ENCODE measurements at regions not wholly inside any gene's neighbourhood (a gene's known extent, or its start where the extent isn't known, plus 50 kb on each side); places are given as distances from the start of the nearest gene placed in this dataset.

GRCh38 chr11:119891055-119891768 lies 162.2 kb upstream of the NECTIN1 start:
- ChIA-PET CTCF (no interaction called here), POLR2A (no interaction called here)
- intact Hi-C loops (cut with micrococcal nuclease), result no loop called here
- H3K4me3 Mint-ChIP-seq (ENCODE audit: unreplicated experiment), result no peak overlapping the region
- no TSS peak for BruUV-seq (replicated peaks)
- H3K27me3 Mint-ChIP-seq (ENCODE audit: insufficient read depth, unreplicated experiment), result peaks cover 26% of the 10 kb centered on the region
- H3K4me1 Mint-ChIP-seq (ENCODE audit: insufficient read depth, unreplicated experiment), result no peaks in the 10 kb centered on the region
- no peak for DNase-seq (ENCODE audit: unreplicated experiment)
- H3K27ac Mint-ChIP-seq (ENCODE audit: low read depth, unreplicated experiment), result no peak overlapping the region
- no peaks in the 10 kb centered on the region for H3K36me3 Mint-ChIP-seq (ENCODE audit: insufficient read depth, unreplicated experiment)
- no peak for TF ChIP-seq CTCF (IDR thresholded peaks at IDR 0.05; ENCODE audit: unreplicated experiment)
- H3K9me3 Mint-ChIP-seq (ENCODE audit: unreplicated experiment), result no peaks in the 10 kb centered on the region

GRCh38 chr11:119890466-119890865 lies 161.5 kb upstream of the NECTIN1 start:
- Mint-ChIP-seq H3K4me3 (ENCODE audit: unreplicated experiment) (no peak overlapping the region), H3K9me3 (ENCODE audit: unreplicated experiment) (no peaks in the 10 kb centered on the region), H3K27me3 (ENCODE audit: insufficient read depth, unreplicated experiment) (peaks cover 32% of the 10 kb centered on the region), H3K27ac (ENCODE audit: low read depth, unreplicated experiment) (no peak overlapping the region), H3K4me1 (ENCODE audit: insufficient read depth, unreplicated experiment) (no peaks in the 10 kb centered on the region), H3K36me3 (ENCODE audit: insufficient read depth, unreplicated experiment) (no peaks in the 10 kb centered on the region)
- BruUV-seq (replicated peaks), result no TSS peak
- no peak for TF ChIP-seq CTCF (IDR thresholded peaks at IDR 0.05; ENCODE audit: unreplicated experiment)
- intact Hi-C loops (cut with micrococcal nuclease), result no loop called here
- ChIA-PET CTCF (no interaction called here), POLR2A (no interaction called here)
- DNase-seq (ENCODE audit: unreplicated experiment), result no peak

- no peak overlapping the region for H3K27ac Mint-ChIP-seq (ENCODE audit: low read depth, unreplicated experiment)
- no peaks in the 10 kb centered on the region for H3K4me1 Mint-ChIP-seq (ENCODE audit: insufficient read depth, unreplicated experiment)
- ChIA-PET CTCF (no interaction called here), POLR2A (no interaction called here)
- BruUV-seq (replicated peaks), result no TSS peak
- TF ChIP-seq CTCF (IDR thresholded peaks at IDR 0.05; ENCODE audit: unreplicated experiment), result no peak
- H3K27me3 Mint-ChIP-seq (ENCODE audit: insufficient read depth, unreplicated experiment), result peaks cover 39% of the 10 kb centered on the region
- H3K4me3 Mint-ChIP-seq (ENCODE audit: unreplicated experiment), result no peak overlapping the region
- no peaks in the 10 kb centered on the region for H3K36me3 Mint-ChIP-seq (ENCODE audit: insufficient read depth, unreplicated experiment)
- no peaks in the 10 kb centered on the region for H3K9me3 Mint-ChIP-seq (ENCODE audit: unreplicated experiment)
- intact Hi-C loops (cut with micrococcal nuclease), result no loop called here
- DNase-seq (ENCODE audit: unreplicated experiment), result no peak
These were observed 160.8 kb upstream of the NECTIN1 start for GRCh38 chr11:119889728-119890280.

- Mint-ChIP-seq H3K27me3 (ENCODE audit: insufficient read depth, unreplicated experiment) (peaks cover 46% of the 10 kb centered on the region), H3K4me3 (ENCODE audit: unreplicated experiment) (no peak overlapping the region), H3K27ac (ENCODE audit: low read depth, unreplicated experiment) (no peak overlapping the region), H3K9me3 (ENCODE audit: unreplicated experiment) (no peaks in the 10 kb centered on the region), H3K4me1 (ENCODE audit: insufficient read depth, unreplicated experiment) (no peaks in the 10 kb centered on the region), H3K36me3 (ENCODE audit: insufficient read depth, unreplicated experiment) (no peaks in the 10 kb centered on the region)
- DNase-seq (ENCODE audit: unreplicated experiment), result no peak
- ChIA-PET POLR2A (no interaction called here), CTCF (interaction anchor here (0.6 kb wide), 1 partner anchor 65 kb away, joined by 3 read pairs; no protein-coding TSS in a partner anchor)
- BruUV-seq (replicated peaks), result no TSS peak
- no peak for TF ChIP-seq CTCF (IDR thresholded peaks at IDR 0.05; ENCODE audit: unreplicated experiment)
- intact Hi-C loops (cut with micrococcal nuclease), result no loop called here
These were observed 160.1 kb upstream of the NECTIN1 start for GRCh38 chr11:119889111-119889510.

Measured in MCF 10A (cell line).